Mammary epithelial cell (primary cell): ENCODE measurements at regions not wholly inside any gene's neighbourhood (a gene's known extent, or its start where the extent isn't known, plus 50 kb on each side); places are given as distances from the start of the nearest gene placed in this dataset.

Experiments used
- EZH2 ChIP-seq: IDR thresholded peaks from 2 replicates; pipeline ENCODE4 v1.6.1; 2012; ENCODE audit warnings: low read length, inconsistent platforms, borderline replicate concordance
- TF ChIP-seq, protein P1 (sequence below), 2 donors: IDR thresholded peaks in 1 of 2; conservative IDR thresholded peaks in 1 of 2; 2 replicates each; pipeline ENCODE4 v1.5.1; 2011 to 2012; ENCODE audit warnings: inconsistent platforms in 2 of 2, low read length in 2 of 2, mild to moderate bottlenecking in 2 of 2, control low read depth in 1 of 2, low read depth in 1 of 2; ENCODE audit not compliant: insufficient read depth in 1 of 2; ENCODE audit errors: extremely low read depth in 1 of 2

DNA sequence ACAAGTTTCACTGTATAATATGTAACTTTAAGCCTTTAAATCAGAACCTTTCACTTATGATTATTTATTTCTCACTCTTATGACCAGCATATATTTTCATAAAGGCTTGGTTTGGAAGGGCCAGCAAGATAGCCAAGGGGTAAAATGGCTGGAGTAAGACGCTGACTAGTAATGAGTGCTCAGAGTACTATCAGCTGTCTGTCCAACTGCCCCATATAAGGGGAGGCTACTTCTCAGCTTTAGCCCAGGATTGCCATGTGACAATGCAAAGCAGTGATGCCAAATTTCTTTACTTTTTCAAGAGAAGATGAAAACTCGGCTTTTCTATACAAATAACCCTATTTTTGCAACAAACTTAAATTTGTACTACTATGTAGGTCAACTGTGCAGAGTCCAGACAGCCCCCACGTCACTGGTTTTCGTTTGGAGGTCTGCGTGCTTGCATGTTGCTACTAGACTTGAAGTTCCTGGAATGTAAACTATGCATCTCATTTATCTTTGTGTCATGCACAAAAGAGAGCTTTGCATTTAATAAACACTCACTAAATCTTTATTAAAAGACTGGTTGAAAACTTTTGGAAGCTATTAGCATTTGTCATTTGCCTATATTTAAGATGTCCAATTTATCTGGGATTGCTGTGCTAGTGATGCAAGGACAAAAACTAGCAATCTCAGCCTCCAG, 110.4 kb downstream of the TNFSF18 start:
- TF ChIP-seq, protein P1, sequence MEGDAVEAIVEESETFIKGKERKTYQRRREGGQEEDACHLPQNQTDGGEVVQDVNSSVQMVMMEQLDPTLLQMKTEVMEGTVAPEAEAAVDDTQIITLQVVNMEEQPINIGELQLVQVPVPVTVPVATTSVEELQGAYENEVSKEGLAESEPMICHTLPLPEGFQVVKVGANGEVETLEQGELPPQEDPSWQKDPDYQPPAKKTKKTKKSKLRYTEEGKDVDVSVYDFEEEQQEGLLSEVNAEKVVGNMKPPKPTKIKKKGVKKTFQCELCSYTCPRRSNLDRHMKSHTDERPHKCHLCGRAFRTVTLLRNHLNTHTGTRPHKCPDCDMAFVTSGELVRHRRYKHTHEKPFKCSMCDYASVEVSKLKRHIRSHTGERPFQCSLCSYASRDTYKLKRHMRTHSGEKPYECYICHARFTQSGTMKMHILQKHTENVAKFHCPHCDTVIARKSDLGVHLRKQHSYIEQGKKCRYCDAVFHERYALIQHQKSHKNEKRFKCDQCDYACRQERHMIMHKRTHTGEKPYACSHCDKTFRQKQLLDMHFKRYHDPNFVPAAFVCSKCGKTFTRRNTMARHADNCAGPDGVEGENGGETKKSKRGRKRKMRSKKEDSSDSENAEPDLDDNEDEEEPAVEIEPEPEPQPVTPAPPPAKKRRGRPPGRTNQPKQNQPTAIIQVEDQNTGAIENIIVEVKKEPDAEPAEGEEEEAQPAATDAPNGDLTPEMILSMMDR (conservative IDR thresholded peaks at IDR 0.05 in 1 of 2, IDR thresholded peaks at IDR 0.05 in 1 of 2; ENCODE audit: extremely low read depth in 1 of 2, insufficient read depth in 1 of 2, low read depth in 1 of 2, low read length in 2 of 2), result no peak
- TF ChIP-seq EZH2, result no peak
